MG63 (cell line): ENCODE measurements at regions not wholly inside any gene's neighbourhood (a gene's known extent, or its start where the extent isn't known, plus 50 kb on each side); places are given as distances from the start of the nearest gene placed in this dataset.
"Not testable (repeated sequence)": the region's sequence is repeated elsewhere in the genome, so short reads cannot be mapped to it uniquely, and the experiment has no call there.

Experiments used
- DNase-seq: peaks from one replicate; pipeline ENCODE4 v3.0.0-alpha.2; 2020
- H3K27me3 ChIP-seq: fragments of 250-450 bp; sonication (Bioruptor Pico); 2 replicates; pipeline ENCODE4 v1.5.1; 2020; ENCODE audit warnings: mild to moderate bottlenecking, moderate library complexity
- H3K36me3 ChIP-seq: fragments of 250-450 bp; sonication (Bioruptor Pico); 2 replicates; pipeline ENCODE4 v1.5.1; 2020; ENCODE audit warnings: mild to moderate bottlenecking, moderate library complexity
- H3K4me3 ChIP-seq: fragments of 250-450 bp; sonication (Bioruptor Pico); 2 replicates; pipeline ENCODE4 v1.5.1; 2020; ENCODE audit warnings: mild to moderate bottlenecking, moderate library complexity
- H3K9me3 ChIP-seq: fragments of 250-450 bp; sonication (Bioruptor Pico); 2 replicates; pipeline ENCODE4 v1.5.1; 2020; ENCODE audit warnings: mild to moderate bottlenecking, moderate library complexity

DNA sequence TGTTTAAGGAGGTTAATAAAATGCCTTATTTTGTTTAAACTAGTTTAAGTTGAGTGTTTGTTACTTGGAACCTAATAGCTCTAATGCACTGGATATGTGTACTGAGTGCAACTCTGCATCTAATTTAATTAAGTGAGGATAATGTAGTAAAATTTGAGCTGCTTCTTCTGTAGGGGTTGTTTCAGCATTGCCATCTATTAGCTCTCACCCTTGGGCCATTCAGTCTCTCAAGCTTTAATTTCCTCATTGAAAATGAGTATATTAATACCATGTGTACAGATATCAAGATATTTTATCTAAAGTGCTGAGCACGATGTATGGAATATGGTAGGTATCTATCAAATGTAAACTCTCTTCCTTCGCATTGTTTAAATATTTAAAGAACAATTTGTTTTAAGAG lies 375.7 kb upstream of the LRRC3B start:
- DNase-seq: no peak

DNA sequence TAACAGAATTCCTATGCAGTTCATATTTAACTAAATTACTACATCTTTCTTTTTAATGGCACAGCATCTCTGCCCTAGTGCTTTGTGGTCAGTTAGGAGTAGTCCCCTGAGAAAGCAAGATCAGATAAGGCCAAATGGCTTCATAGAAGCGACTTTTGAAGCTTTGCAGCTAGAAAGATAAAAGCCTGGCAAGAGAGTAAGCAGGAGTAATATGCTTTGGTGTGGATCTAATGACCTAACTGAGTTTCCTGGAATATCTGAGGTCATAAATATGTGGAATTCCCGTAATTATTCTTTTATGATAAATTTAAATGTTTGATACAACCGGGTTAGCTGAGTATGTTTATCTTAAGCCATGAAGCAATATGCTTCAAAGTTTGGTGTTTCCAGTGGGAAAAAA lies 374.9 kb upstream of the LRRC3B start:
- no peak for DNase-seq
- Histone ChIP-seq H3K36me3 (no peaks in the 10 kb centered on the region), H3K4me3 (no peak overlapping the region), H3K9me3 (no peaks in the 10 kb centered on the region), H3K27me3 (no peaks in the 10 kb centered on the region)

More for the DNA sequence above, 375.7 kb upstream of the LRRC3B start:
- Histone ChIP-seq H3K27me3 (no peaks in the 10 kb centered on the region), H3K4me3 (no peak overlapping the region), H3K9me3 (no peaks in the 10 kb centered on the region), H3K36me3 (no peaks in the 10 kb centered on the region)

DNA sequence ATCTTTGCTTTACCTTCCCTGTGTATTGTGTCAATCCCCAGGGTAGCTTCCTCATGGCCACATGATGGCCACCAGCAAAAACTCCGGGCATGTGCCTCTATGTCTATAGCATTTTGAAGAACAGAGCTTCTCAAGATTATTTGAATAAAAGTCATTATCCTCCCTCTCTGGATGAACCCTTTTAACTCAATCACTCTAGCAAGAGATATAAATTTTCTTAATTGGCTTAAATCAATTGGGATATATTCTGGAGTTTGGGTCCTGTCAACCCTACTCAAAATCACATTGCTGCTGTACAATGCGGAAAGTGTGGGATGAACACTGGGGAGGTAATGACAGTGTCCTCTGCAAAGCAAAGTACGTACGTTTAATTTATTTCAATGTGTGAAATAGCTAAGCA lies 370.6 kb upstream of the LRRC3B start:
- no peaks in the 10 kb centered on the region for H3K36me3 ChIP-seq
- no peak overlapping the region for H3K4me3 ChIP-seq
- no peaks in the 10 kb centered on the region for H3K9me3 ChIP-seq
- DNase-seq: no peak
- H3K27me3 ChIP-seq: no peaks in the 10 kb centered on the region

DNA sequence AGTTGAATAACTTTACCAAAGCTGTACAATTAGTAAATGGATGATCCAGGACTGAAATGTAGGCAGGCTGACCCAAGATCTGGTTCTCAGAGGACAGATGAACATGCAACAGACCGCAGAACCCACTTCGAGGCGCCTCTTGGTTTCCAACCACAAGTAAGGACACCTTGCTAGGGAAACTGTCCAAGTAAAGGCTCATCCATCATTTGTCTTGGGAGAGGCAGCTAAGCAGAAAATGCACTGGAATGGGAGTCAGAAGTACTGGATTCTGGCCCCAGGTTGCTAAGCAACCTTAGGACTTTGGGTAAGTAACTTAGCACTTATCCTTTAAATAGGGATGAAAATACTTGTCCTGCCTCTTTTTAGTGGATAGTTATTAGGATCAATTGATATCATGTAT lies 366.3 kb upstream of the LRRC3B start:
- no peaks in the 10 kb centered on the region for H3K36me3 ChIP-seq
- H3K9me3 ChIP-seq: no peaks in the 10 kb centered on the region
- no peaks in the 10 kb centered on the region for H3K27me3 ChIP-seq
- H3K4me3 ChIP-seq: no peak overlapping the region
- DNase-seq: no peak

DNA sequence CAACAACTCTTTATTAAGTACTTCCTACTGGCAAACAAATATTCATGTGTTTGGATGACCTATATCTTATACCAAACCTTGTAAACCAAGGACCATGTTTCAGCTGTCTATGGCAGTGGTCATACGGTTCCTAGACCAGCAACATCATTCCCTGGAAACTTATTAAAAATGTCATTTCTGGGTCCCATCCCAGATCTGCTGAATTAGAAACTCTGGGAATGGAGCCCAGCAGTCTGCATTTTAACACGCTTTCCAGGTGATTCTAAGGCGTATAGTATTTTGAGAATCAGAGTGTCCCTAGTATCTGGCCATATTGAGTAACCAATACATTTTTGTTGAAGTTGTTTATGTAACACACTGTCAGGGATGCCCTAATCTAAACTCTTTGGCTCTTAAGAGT lies 363.4 kb upstream of the LRRC3B start:
- Histone ChIP-seq H3K4me3 (no peak overlapping the region), H3K9me3 (no peaks in the 10 kb centered on the region)
- DNase-seq: no peak

DNA sequence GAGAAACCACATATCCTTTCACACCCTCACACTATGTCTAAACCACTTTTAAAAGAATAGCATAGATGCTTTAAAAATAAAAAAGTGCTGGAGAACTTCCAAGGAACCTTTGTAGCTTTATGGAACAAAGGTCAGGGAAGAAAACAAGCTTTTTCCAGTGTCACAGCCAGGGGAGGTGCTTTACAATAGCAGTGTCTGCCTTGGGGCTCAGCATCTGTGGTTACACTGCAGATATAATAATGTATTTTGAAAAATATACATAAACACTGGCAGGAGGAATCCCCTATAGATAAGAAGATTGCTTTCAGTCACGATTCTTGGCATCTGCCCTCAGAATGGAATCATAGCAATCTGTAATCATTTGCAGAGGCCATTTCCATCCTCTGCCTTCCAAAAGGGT lies 362.4 kb upstream of the LRRC3B start:
- DNase-seq: no peak
- no peaks in the 10 kb centered on the region for H3K27me3 ChIP-seq
- H3K4me3 ChIP-seq: no peak overlapping the region
- H3K36me3 ChIP-seq: no peaks in the 10 kb centered on the region
- no peaks in the 10 kb centered on the region for H3K9me3 ChIP-seq

More for the DNA sequence above, 363.4 kb upstream of the LRRC3B start:
- Histone ChIP-seq H3K27me3 (no peaks in the 10 kb centered on the region), H3K36me3 (no peaks in the 10 kb centered on the region)

DNA sequence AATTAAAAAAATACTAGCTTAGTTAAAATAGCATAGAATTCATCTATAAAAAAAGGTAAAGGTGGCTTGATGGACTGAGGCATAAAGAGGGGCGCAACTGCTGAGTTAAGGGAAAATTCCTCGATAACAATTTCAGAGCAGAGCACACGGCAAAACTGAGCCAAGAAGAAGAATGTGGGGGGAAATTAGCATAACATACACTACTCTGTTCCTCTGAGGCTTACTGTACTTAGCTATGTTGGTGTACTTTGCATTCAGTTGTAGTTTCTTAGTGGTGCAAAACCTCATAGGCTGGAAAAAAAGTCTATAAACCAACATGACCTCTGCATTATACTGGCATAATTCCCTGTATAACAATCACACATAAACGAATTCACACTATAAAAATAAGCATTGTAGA lies 357.9 kb upstream of the LRRC3B start:
- no peak for DNase-seq
- no peaks in the 10 kb centered on the region for H3K9me3 ChIP-seq
- no peaks in the 10 kb centered on the region for H3K36me3 ChIP-seq
- no peak overlapping the region for H3K4me3 ChIP-seq
- H3K27me3 ChIP-seq: no peaks in the 10 kb centered on the region

DNA sequence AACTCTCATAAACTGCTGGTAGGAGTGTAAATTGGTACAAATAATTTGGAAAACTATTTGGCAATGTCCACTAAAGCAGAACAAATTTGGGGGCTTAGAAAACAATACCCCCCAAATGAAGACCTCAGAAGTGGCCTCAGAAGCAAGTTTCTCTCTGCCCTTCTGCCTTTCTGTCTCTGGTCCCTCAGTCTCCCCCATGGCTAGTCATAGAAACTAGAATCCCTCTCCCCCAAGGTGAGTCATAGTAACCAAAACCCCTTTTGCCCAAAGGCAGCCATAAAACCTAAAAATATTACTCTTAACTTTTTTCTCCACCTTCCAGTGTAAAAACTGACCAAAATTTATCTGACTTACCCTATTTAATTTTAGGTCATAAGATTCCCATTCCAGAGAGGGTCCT lies 350.7 kb upstream of the LRRC3B start:
- no peaks in the 10 kb centered on the region for H3K27me3 ChIP-seq
- H3K36me3 ChIP-seq: no peaks in the 10 kb centered on the region
- no peak overlapping the region for H3K4me3 ChIP-seq
- no peaks in the 10 kb centered on the region for H3K9me3 ChIP-seq
- DNase-seq: no peak

DNA sequence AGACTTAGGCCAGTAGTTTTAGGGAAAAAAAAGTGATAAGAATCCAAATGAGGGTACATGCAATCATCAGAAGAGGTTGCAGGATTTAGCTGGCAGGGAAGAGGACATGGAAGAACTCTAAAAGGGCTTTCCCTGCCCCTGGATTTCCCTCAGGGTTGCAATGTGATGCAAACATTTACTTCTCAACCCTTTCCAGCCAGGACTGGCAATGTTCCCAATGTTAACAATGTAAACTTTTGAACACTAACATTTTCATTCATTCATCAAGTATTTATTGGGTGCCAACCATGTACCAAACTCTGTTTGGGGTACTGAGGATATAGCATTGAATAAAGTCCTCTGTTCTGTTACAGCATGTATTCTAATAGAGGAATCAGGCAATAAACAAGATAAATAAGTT lies 349.4 kb upstream of the LRRC3B start:
- no peaks in the 10 kb centered on the region for H3K9me3 ChIP-seq
- H3K36me3 ChIP-seq: no peaks in the 10 kb centered on the region
- H3K27me3 ChIP-seq: no peaks in the 10 kb centered on the region
- no peak for DNase-seq
- H3K4me3 ChIP-seq: no peak overlapping the region

DNA sequence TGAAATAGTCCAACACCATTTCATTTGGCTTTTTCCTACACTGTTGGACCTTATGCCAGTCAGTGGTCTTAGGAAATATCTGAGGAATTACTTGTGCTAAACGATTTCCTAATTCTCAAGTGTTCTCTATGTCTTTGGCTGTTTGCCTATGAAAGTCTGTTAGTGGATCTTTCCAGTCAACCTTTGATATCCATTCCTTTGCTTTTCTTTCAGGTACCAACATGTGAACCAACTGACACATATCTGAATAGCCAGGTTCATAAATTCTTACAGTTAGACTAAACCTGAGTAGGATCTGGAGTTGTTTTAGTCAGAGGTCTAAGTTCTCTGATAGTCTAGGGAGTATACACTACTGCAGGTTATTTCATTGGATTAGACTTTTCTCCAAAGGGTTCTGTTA lies 343.5 kb upstream of the LRRC3B start:
- Histone ChIP-seq H3K36me3 (no peaks in the 10 kb centered on the region), H3K9me3 (no peaks in the 10 kb centered on the region), H3K4me3 (no peak overlapping the region), H3K27me3 (no peaks in the 10 kb centered on the region)
- no peak for DNase-seq

DNA sequence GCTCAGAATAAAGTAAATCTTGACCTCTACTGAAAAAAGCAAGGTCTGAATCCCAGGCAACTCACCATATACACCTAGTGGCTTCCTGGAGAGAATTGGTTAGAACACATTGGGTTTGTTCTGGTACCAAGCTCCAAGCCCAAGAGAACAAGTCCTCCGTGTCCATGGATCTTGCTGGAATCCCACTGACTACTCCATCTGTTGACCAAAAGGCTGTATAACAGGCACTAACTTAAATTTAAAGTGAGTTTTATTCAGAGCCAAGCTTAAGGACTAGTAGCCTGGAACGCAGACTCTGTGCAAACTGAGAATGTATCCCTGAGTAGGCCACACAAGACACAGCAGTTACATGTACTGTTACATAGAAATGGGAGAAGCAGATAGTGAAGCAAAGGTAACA lies 342.1 kb upstream of the LRRC3B start:
- no peaks in the 10 kb centered on the region for H3K27me3 ChIP-seq
- no peak for DNase-seq
- H3K4me3 ChIP-seq: no peak overlapping the region
- H3K9me3 ChIP-seq: no peaks in the 10 kb centered on the region
- no peaks in the 10 kb centered on the region for H3K36me3 ChIP-seq

DNA sequence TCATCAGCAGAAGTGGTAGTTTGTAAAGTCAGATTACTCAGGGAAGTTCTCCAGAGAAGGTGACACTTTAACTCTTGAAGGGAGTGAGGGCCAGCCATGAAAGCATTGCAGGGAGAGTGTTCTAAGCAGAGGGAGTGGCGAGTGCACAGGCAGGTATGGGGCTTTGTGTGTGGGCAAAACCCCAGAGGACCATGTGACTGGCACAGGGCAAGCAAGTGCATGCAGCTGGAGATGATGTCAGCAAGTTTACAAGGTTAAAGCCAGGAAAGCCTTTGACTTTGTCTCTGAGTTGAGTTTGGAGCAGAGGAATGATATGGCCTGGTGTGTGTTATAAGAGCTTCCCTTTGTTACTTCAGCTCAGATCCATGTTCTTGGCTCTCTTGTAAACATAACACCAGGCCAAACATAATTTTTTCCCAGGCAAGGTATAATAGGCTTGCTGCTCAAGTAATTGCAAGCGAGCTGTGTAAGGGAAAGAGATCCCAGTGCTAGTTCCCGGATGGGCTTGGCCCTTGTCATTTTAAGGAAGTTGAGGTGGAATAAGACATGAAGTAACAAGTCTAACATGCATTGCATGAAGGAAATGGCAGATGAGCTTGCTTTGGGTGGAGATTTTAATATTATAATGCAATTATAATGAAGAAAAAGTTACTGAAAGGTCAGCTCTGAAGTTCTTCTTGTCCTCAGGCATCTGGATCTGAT lies 341.1 kb upstream of the LRRC3B start:
- no peak for DNase-seq
- H3K4me3 ChIP-seq: no peak overlapping the region
- H3K36me3 ChIP-seq: no peaks in the 10 kb centered on the region
- no peaks in the 10 kb centered on the region for H3K9me3 ChIP-seq
- no peaks in the 10 kb centered on the region for H3K27me3 ChIP-seq

DNA sequence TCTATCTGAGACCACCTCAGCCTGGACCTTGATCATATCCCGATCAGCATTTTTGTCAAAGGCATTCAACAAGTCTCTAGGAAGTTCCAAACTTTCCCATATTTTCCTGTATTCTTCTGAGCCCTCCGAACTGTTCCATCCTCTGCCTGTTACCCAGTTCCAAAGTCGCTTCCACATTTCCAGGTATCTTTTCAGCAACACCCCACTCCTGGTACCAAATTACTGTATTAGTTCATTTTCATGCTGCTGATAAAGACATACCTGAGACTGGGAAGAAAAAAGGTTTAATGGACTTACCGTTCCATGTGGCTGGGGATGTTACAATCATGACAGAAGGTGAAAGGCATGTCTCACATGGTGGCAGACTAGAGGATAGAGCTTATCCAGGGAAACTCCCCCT lies 338.1 kb upstream of the LRRC3B start:
- H3K27me3 ChIP-seq, H3K36me3 ChIP-seq, H3K4me3 ChIP-seq, DNase-seq, H3K9me3 ChIP-seq: not testable (repeated sequence)

DNA sequence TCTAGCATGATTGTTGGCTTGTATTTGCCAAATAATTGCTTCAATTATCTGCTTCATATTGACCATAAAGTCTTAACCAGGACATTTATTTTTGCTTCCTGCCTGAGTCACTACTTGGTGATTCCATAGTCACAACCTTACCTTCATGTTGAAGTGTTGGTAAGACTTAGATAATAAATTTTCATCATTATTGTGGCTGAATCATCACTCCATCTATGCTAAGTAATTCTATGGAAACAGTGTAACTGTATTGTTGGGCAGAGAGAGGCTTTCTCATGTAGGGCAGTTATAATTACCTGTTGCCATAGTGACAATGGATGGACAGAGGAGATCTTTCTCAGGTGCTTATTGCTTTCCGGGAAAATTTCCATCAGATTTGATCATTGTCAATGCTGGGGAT lies 330.7 kb upstream of the LRRC3B start:
- DNase-seq: no peak
- Histone ChIP-seq H3K36me3 (no peaks in the 10 kb centered on the region), H3K4me3 (no peak overlapping the region), H3K27me3 (no peaks in the 10 kb centered on the region), H3K9me3 (no peaks in the 10 kb centered on the region)

DNA sequence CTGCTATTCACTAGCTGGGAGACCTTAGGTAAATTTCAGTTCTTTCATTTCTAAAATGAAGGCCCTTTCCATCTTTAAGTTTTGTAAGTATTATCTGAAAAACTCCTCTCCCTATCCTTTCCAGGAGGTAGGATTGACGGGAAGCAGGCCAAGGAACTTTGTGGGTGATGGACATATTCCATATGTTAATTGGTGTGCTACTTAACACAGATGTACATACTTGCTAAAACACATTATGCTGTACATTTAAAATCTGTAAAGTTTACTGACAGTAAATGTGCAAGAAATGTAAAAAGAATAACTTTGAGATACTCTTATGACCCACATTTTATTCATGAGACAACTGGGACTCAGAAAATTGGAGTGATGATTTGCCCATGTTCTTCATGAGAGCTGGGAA lies 329.8 kb upstream of the LRRC3B start:
- Histone ChIP-seq H3K36me3 (no peaks in the 10 kb centered on the region), H3K9me3 (no peaks in the 10 kb centered on the region), H3K4me3 (no peak overlapping the region), H3K27me3 (no peaks in the 10 kb centered on the region)
- no peak for DNase-seq

DNA sequence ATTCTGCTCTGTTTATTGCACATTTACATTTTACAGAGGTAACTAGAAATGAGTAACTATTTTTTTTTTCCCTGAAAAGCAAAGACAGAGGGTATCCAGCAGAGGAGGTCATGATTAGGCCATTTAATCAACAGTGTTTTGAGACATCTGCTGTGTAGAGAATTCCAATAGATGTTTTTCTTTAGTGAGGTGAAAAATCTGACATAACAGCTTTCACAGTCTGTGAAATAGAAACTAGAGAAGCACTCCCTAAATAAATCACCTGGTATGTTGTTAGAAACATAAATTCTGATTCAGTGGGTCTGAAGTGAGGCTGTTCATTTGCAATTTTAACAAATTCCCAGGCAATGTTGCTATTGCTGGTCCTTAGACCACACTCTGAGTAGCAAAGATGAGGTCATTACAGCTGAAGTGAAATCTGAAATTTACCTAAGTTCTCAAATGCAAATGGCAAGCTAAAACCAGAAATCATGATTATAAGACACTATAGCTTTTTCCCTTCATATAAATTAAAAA lies 329.2 kb upstream of the LRRC3B start:
- DNase-seq: no peak
- H3K36me3 ChIP-seq: no peaks in the 10 kb centered on the region
- no peaks in the 10 kb centered on the region for H3K27me3 ChIP-seq
- H3K4me3 ChIP-seq: no peak overlapping the region
- no peaks in the 10 kb centered on the region for H3K9me3 ChIP-seq

DNA sequence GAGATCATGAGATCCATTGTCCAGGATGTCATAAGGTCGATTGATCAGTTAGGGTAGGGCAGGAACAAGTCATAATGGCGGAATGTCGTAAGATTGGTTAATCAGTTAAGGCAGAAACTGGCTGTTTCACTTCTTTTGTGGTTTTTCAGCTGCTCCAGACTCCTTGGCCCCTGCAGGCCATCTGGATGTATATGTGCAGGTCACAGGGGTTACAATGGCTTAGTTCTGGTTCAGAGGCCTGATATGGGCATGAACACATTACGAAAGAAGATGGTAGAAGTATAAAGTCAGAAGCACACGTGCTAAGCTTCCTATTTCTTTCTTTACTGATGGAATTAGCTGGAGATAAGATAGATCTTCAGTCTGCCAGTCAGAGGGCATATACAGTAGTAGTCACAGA lies 315.4 kb upstream of the LRRC3B start:
- Histone ChIP-seq H3K36me3 (no peaks in the 10 kb centered on the region), H3K27me3 (no peaks in the 10 kb centered on the region), H3K9me3 (no peaks in the 10 kb centered on the region), H3K4me3 (no peak overlapping the region)
- no peak for DNase-seq

DNA sequence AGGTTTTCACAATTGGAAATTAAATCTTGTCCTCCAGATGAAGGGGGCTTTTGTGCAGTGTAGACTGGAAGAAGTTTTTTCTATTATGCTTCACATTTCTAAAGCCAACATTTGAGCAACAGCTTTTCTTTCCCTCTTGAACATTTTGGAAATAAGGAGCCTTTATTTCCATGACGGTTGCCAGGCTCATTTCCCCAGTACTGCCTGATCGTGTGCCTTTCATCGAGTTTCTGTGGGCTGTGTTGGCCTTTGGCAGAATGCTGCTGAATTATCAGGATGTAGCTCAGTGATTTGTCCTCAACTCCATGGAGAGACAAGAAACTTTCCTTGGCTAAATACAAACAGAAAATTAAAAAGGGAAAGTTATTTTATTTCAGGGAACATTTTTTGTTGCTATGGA lies 314.8 kb upstream of the LRRC3B start:
- Histone ChIP-seq H3K4me3 (no peak overlapping the region), H3K36me3 (no peaks in the 10 kb centered on the region), H3K9me3 (no peaks in the 10 kb centered on the region), H3K27me3 (no peaks in the 10 kb centered on the region)
- no peak for DNase-seq

DNA sequence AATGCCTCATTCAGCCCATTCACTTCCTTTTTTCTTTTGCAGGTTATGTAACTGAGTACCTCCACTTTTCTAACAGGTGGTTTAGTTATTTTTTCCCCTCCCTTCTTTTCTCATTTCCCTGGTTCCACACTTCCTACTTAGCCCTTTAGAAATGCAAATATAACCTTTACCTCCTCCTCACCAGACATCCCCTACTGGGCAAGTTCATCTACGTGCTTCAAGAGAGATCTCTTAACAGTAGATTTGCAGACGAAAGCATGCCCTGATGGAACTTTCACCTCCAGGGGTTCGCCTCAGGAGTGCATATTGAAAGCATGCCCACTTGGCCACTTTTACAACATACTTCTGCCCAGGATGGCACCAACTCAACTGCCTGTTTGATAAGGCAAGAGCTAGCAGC lies 314.1 kb upstream of the LRRC3B start:
- Histone ChIP-seq H3K4me3 (no peak overlapping the region), H3K36me3 (no peaks in the 10 kb centered on the region), H3K9me3 (no peaks in the 10 kb centered on the region), H3K27me3 (no peaks in the 10 kb centered on the region)
- no peak for DNase-seq
